SK-MEL-5 (cell line): ENCODE measurements at regions not wholly inside any gene's neighbourhood (a gene's known extent, or its start where the extent isn't known, plus 50 kb on each side); places are given as distances from the start of the nearest gene placed in this dataset.

Source experiments
- DNase-seq: peaks from one replicate; pipeline ENCODE4 v3.0.0-alpha.2; 2016; ENCODE audit warnings: low read depth, low spot score
- in situ Hi-C: cut with HindIII; loops from 2 replicates; pipeline ENCODE4 v1.10.0; 2016; ENCODE audit warnings: low sequenced_read_pairs, high pct_unique_total_duplicates, low pct_unique_long_range_greater_than_20kb

DNA sequence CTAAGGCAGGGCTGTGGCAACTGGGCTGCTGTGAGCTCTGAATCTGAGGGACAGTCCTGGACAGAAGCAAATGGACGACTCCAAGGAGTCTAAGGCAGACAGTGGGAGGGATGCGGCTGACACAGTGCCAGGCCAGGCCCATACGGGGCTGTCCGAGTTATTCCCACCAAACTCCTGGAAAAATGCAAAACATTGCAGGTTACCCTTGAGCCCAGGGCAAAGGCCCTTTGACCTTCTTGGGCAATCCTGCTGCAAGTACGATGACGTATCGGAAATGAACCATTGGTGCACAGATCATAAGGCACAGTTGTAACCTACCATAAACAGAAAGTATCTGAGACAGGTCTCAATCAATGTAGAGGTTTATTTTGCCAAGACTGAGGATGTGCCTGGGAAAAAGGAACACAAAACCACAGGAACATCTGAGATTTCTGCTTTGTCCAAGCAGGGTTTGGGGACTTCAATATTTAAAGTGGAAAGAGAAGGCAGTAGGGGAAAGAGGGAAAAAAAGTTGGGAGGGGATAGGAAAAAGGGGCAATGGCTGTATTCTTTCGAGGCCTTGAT is 118.9 kb downstream of the DACT2 start:
- in situ Hi-C loops, result no loop called here
- no peak for DNase-seq

DNA sequence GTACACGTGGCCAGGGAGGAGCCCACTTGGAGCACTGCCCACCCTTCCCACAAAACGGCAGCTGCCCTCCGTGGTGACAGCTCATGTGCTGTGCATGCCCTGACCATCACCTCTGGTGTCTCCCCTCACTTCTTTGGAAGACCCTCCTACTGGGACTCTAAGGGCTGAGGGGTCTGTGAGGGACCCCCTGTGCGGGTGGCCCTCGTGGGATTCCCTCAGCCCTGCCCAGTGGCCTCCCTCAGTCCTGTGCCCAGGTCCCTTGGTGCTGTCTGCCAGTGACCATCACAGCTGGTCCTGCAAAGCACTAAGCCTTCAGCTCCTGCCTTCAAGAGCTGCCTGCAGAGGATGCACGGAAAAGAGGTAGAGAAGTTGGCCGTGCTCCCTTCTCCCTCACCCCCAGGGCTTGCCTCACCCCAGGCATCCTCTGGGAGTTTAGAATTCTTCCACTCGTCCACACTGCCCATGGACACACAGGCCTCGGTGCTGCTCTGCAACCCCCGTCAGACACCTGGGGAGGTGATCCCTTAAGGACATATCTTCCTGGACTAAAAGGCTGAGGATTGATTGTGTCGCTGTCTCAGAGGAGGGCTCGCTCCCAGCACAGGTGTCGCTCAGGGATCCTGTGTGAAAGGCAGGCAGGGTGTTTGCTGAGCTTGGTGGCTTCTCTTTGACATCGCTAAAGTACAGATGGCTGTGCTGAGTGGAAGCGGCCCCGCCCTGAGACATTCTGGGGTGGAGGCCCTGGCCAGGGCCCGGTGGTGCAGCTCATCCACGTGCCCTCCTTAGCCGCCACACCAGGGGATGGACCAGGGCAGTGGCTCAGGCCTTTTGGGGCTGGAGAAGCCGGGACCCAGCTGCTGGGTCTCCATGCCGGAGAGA is 119.5 kb upstream of the FRMD1 start:
- in situ Hi-C loops, result no loop called here
- no peak for DNase-seq

DNA sequence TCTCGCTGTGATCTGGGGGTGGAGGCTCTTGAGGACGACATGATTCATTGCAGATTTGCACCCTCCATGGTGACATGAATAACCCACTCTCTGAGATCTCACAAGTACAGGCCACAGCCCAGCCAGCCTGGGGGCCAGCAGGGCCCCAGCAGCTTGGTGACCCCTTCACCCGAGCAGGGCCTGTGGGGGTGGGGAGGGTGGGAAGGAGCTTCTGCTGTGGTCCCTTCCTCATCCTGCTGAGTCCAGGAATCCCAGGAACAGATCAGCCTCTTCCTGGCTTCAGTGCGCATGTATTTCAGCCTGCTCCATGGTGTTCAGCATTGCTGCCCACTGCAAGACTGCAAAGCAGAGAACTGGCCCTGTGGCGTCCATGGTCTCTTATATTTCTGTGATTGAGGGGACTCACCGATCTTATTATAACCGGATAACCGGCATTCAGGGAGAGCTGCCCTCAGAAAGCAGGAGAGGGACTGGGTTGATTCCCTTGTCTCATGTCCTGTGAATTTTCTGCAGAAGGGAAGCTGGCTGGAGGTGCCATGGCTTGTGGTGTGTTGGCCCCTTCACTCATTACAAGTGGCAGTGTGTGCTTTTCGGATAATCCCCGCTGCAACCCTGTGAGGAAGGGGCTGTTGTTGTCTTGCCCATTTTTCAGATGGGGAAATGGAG is 118.8 kb upstream of the FRMD1 start:
- in situ Hi-C loops, result no loop called here
- DNase-seq, result no peak

GRCh38 chr6:168196881-168197635 is 118.0 kb upstream of the FRMD1 start:
- no peak for DNase-seq

GRCh38 chr6:168196385-168196860 is 117.4 kb upstream of the FRMD1 start:
- in situ Hi-C loops, result no loop called here
- peak; percentile 5 for DNase-seq

More at GRCh38 chr6:168196881-168197635, 118.0 kb upstream of the FRMD1 start:
- in situ Hi-C loops, result no loop called here

DNA sequence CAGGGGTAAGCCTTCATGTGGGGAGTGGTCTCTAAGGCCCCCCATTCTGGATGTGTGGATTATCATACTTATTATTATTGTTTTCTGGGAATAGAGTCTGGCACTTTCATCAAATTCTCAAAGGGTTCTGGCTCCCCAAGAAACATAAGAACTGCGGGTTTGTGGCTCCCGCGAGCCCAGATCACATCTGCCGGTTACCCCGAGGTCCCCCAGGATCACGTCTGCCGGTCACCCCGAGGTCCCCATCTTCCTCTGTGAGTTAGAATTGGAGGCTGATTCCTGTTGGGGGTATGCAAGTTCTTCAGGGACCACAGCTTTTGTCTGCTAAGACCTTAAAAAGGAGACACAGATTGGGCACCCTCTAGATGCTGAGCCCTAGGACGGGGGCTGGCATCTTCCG is 116.7 kb upstream of the FRMD1 start:
- no peak for DNase-seq
- in situ Hi-C loops, result no loop called here

DNA sequence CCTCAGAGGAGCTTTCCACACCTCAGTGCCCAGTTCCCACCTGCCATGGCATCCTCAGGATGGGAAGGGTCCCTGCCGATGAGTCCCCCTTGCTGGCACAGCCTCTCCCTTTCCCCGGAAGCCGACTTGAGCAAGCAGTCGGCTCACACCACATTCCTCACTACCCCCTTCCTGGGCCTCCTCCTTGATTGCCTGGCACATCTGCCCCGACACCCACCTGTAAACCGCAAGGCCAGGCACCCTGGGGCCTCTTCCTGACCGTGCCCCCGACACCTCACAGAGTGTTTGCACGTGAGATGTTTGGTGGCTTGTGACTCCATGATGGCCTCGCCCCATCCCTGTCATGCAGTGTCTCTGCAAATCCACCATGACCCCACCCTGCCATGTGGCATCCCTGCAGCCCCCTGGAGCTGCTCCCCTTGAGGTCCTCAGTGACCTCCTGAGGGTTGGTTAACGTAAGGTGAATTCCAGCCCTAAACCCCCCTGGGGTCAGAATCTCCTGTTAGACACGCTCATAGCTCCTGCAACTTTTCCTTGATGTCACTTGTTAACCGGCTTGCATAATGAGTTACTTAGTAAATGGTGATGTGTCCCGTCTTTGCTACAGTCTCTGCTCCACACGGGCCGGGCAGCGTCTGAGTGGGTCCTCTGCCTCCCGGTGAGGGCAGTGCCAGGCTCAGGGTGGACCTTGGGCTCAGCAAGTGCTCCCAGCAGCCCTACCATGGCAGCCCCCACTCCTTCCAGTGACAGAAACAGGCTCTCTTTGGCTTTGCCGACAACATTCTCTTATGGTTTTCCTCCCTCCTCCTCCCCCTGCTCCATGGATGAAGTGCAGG is 115.9 kb upstream of the FRMD1 start:
- DNase-seq, result no peak
- in situ Hi-C loops, result no loop called here

- no peak for DNase-seq
- in situ Hi-C loops, result no loop called here
Observed at GRCh38 chr6:168193816-168194721, 115.1 kb upstream of the FRMD1 start.

DNA sequence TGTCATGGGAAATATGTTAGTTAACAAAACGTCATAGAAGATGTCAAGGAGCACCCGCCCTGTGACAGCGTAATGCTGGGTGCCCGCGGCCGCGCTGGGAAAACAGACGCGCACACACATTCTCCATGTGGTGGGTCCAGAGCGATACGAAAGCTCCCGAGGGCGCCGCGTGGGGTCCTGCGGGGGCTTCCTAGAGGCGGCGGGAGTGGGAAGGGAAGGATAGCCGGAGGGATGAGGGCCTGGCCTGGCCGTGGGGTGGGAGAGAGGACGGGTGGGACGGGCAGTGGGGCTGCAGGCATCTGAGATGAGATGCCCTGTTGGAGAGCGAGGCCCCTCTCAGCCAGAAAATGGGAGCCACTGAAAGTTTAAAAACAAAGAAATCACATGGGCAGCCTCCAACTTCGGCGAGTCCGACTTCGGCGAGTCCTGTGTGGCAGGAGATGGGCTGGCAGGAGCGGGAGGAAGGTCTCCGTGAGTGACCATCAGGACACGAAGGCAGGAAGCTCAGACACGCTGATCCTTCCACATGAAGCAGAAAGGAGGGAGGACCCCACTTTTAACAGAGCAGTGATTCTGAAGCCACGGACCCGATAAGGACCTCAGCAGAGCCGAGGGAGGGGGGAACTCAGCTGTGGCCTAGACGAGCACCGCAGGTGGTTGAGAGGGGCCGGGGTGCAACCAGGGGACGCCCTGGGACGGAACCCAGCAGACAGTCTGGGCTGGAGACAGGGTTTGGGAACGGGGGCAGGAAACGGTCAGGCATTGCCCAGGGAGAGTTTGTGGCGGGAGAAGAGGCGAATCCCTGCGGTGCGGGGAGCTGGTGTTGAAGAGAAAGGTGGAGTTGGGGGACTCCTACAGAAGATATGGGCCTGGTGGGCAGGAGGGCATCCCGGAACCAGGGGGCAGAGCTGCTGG is 114.1 kb upstream of the FRMD1 start:
- DNase-seq, result no peak
- in situ Hi-C loops, result no loop called here

DNA sequence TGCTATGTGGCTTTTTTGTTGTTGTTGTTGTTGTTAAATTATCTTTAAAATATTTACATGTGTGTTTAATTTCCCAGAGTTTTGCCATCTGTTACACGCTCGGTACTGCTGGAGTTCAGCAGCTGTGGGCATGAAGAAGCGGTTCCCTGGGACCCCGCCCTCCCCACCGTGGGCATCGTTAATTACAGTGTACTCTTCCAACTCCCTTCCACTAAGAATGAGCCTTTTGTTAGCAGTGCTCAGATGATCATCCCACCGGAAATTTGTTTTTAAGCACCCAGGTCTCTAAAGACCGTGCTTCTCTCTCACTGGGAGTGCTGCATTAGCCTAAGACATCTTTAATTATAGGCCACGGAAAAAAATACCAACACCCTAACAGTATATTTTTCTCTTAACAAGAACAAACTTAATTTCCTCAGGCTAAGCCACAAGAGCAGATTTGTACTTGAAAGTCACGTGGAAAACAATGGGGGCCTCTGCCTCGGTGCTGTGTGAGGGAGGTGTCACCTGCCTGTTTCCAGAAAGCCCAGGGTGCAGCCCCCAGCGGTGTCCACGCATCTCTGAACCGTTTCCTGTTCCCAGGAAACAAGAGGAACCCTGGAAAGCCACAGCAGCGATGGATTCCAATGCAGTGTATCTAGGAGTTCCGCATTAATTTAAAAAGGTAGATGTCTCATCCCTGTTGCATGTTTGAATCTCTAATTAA is 113.3 kb upstream of the FRMD1 start:
- DNase-seq, result peak; percentile 84
- in situ Hi-C loops, result no loop called here

- no peak for DNase-seq
- in situ Hi-C loops, result no loop called here
Observed at GRCh38 chr6:168190646-168191443, 111.8 kb upstream of the FRMD1 start.

GRCh38 chr6:168190014-168190405 is 111.0 kb upstream of the FRMD1 start:
- in situ Hi-C loops, result no loop called here
- no peak for DNase-seq

- in situ Hi-C loops, result no loop called here
- no peak for DNase-seq
Observed at GRCh38 chr6:168189200-168190013, 110.4 kb upstream of the FRMD1 start.
